ENCODE measurements at regions not wholly inside any gene's neighbourhood (a gene's known extent, or its start where the extent isn't known, plus 50 kb on each side); places are given as distances from the start of the nearest gene placed in this dataset.

DNA sequence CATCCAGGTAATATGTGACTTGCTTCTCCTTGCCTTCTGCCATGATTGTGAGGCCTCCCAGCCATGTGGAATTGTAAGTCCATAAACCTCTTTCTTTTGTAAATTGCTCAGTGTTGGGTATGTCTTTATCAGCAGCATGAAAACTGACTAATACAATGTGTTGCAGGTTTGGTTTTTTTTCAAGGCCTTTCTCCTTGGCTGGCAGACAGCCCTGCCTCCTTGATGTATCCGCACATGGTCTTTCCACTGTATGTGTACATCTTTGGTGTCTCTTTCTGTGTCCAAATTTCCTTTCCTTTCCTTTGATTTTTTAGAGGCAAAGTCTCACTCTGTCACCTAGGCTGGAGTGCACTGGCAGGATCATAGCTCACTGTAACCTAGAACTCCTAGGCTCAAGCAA is 260.1 kb downstream of the TUSC7 start:
- in situ Hi-C loops (cut with MboI): no loop called here
- no peaks in the 10 kb centered on the region for H3K36me3 ChIP-seq (ENCODE audit: control insufficient read depth, insufficient read depth, low read length)
- H4K20me1 ChIP-seq (replicated peaks; ENCODE audit: control insufficient read depth, insufficient read depth, low read length): no peaks in the 10 kb centered on the region
- WGBS (ENCODE audit: insufficient coverage, low coverage, missing lambda C conversion rate): 0% methylated on average over 1 of the region's 1 CpG
- ATAC-seq (no peak), DNase-seq (ENCODE audit: extremely low read depth in 1 of 4, low spot score in 3 of 4) (no peak), FAIRE-seq (no peak)
- no peaks in the 10 kb centered on the region for H3K4me1 ChIP-seq (replicated peaks in 1 of 2; ENCODE audit: control insufficient read depth in 2 of 2, insufficient read depth in 2 of 2, low read length in 2 of 2)
- intact Hi-C loops (cut with micrococcal nuclease): no loop called here
- H3K4me2 ChIP-seq (ENCODE audit: insufficient read depth, low read length): no peak overlapping the region
- no peak overlapping the region for H3K4me3 ChIP-seq
- H3K9me3 ChIP-seq (replicated peaks; ENCODE audit: control insufficient read depth, insufficient read depth, low read depth, low read length): no peaks in the 10 kb centered on the region
- no TSS peak for BruUV-seq (replicated peaks)
- H2AFZ ChIP-seq (ENCODE audit: low read depth, low read length): no peak overlapping the region
- H3K79me2 ChIP-seq (ENCODE audit: control insufficient read depth, insufficient read depth, low read length): no peaks in the 10 kb centered on the region
- H3K27me3 ChIP-seq (ENCODE audit: control insufficient read depth in 2 of 2, insufficient read depth in 2 of 2, low read length in 2 of 2): no peaks in the 10 kb centered on the region
- H3K27ac ChIP-seq (ENCODE audit: extremely low read depth, low read depth, low read length): no peak overlapping the region
- CTCF ChIA-PET (ENCODE audit: low intra/inter-chr PET ratio): no interaction called here
- POLR2A ChIA-PET: interaction anchor here (0.6 kb wide), 1 partner anchor 364 kb away, joined by 3 read pairs; no protein-coding TSS in a partner anchor
- H3K9ac ChIP-seq (ENCODE audit: insufficient read depth in 1 of 2, low read depth in 2 of 2, low read length in 2 of 2): no peak overlapping the region
- no peaks in the 10 kb centered on the region for H3K9me1 ChIP-seq (ENCODE audit: control insufficient read depth, insufficient read depth, low read length)
- TF ChIP-seq ADNP (tag; IDR thresholded peaks at IDR 0.05): no peak
- TF ChIP-seq, protein P1, sequence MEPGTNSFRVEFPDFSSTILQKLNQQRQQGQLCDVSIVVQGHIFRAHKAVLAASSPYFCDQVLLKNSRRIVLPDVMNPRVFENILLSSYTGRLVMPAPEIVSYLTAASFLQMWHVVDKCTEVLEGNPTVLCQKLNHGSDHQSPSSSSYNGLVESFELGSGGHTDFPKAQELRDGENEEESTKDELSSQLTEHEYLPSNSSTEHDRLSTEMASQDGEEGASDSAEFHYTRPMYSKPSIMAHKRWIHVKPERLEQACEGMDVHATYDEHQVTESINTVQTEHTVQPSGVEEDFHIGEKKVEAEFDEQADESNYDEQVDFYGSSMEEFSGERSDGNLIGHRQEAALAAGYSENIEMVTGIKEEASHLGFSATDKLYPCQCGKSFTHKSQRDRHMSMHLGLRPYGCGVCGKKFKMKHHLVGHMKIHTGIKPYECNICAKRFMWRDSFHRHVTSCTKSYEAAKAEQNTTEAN (CRISPR knock-in tag; IDR thresholded peaks at IDR 0.05): no peak
- no peak for TF ChIP-seq CC2D1A (IDR thresholded peaks at IDR 0.05)
- no peak for TF ChIP-seq RBM14 (IDR thresholded peaks at IDR 0.05; ENCODE audit: borderline replicate concordance, insufficient read depth, low read depth, low read length)
- no peak for TF ChIP-seq C11orf30 (IDR thresholded peaks at IDR 0.05; ENCODE audit: low read depth)
- no peak for TF ChIP-seq PRMT5 (CRISPR knock-in tag; IDR thresholded peaks at IDR 0.05)
- no peak for TF ChIP-seq RBM15 (IDR thresholded peaks at IDR 0.05; ENCODE audit: insufficient read depth, low read length)
- no peak for TF ChIP-seq LCOR (CRISPR knock-in tag; IDR thresholded peaks at IDR 0.05)
- TF ChIP-seq TOE1 (IDR thresholded peaks at IDR 0.05; ENCODE audit: borderline replicate concordance): no peak
- no peak for TF ChIP-seq TOE1 (CRISPR knock-in tag; IDR thresholded peaks at IDR 0.05; ENCODE audit: borderline replicate concordance, low read depth)
- no peak for TF ChIP-seq MCM5 (IDR thresholded peaks at IDR 0.05; ENCODE audit: low read depth)
- no peak for TF ChIP-seq XRCC4 (IDR thresholded peaks at IDR 0.05; ENCODE audit: extremely low read depth, insufficient read depth, insufficient read length)
- no peak for TF ChIP-seq PURB (CRISPR knock-in tag; IDR thresholded peaks at IDR 0.05; ENCODE audit: low read depth)
- TF ChIP-seq, protein P2, sequence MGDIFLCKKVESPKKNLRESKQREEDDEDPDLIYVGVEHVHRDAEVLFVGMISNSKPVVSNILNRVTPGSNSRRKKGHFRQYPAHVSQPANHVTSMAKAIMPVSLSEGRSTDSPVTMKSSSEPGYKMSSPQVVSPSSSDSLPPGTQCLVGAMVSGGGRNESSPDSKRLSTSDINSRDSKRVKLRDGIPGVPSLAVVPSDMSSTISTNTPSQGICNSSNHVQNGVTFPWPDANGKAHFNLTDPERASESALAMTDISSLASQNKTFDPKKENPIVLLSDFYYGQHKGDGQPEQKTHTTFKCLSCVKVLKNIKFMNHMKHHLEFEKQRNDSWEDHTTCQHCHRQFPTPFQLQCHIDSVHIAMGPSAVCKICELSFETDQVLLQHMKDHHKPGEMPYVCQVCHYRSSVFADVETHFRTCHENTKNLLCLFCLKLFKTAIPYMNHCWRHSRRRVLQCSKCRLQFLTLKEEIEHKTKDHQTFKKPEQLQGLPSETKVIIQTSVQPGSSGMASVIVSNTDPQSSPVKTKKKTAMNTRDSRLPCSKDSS (IDR thresholded peaks at IDR 0.05; ENCODE audit: low read depth, partially characterized antibody): no peak

All from K562 (cell line).